HepG2 (cell line): ENCODE measurements at regions not wholly inside any gene's neighbourhood (a gene's known extent, or its start where the extent isn't known, plus 50 kb on each side); places are given as distances from the start of the nearest gene placed in this dataset.

Source experiments
- ATAC-seq: fragments of 200-7000 bp; cut with Tn5 transposase; 3 replicates; pipeline ENCODE4 v1.9.1; 2020; ENCODE audit warnings: mild to moderate bottlenecking, moderate library complexity
- BruUV-seq: library from RNA; stranded (reverse); fragments of 400-500 nt; replicated peaks from 2 replicates; lab custom pipeline; 2021; lab: Mats Ljungman, UMichigan
- CTCF ChIA-PET: fragments of 300-600 bp; formaldehyde crosslinking; extraction: SDS; loops from one replicate; lab custom pipeline; 2021; ENCODE audit warnings: low total read pairs, inconsistent platforms, low intra/inter-chr PET ratio; lab: Yijun Ruan, JAX
- POLR2A ChIA-PET: fragments of 350-600 bp; sonication (Branson Sonifier 250); formaldehyde crosslinking; loops from one replicate; lab custom pipeline; 2020; ENCODE audit warnings: antibody characterized with exemption, inconsistent platforms; lab: Yijun Ruan, JAX
- DNase-seq: peaks from one replicate; pipeline ENCODE4 v3.0.0-alpha.2; 2015; ENCODE audit warnings: low spot score
- FAIRE-seq: peaks from 3 replicates; lab custom pipeline; 2011; peaks lifted over from hg19 to GRCh38; lab: Jason Lieb, UNC
- H2AFZ ChIP-seq: one replicate; pipeline ENCODE4 v1.6.1; 2011; ENCODE audit warnings: low read length, inconsistent platforms
- H3K27ac ChIP-seq: fragments of 300-600 bp; 3 replicates; pipeline ENCODE4 v1.8.0; 2011; ENCODE audit warnings: mixed run types, mild to moderate bottlenecking, mixed read lengths, low read length, inconsistent platforms; ENCODE audit not compliant: insufficient read depth; ENCODE audit errors: extremely low read length
- H3K27me3 ChIP-seq, 2 experiments: fragments of 200-600 bp in 1 of 2; 2 replicates in 1 of 2; 3 replicates in 1 of 2; pipeline versions ENCODE4 v1.6.0 to v1.8.0; 2011; ENCODE audit warnings: low read length in 2 of 2, mild to moderate bottlenecking in 2 of 2, moderate library complexity in 2 of 2, inconsistent platforms in 1 of 2; ENCODE audit not compliant: insufficient read depth in 2 of 2, control insufficient read depth in 1 of 2
- H3K36me3 ChIP-seq, 2 experiments: fragments of 200-600 bp in 1 of 2; replicated peaks in 1 of 2; 2 replicates in 1 of 2; 3 replicates in 1 of 2; pipeline versions ENCODE4 v1.5.1 to v1.8.0; 2011; ENCODE audit warnings: low read length in 2 of 2, inconsistent platforms in 1 of 2; ENCODE audit not compliant: insufficient read depth in 2 of 2, control insufficient read depth in 1 of 2
- H3K4me1 ChIP-seq: 2 replicates; pipeline ENCODE4 v1.5.1; 2012; ENCODE audit warnings: low read length, inconsistent platforms; ENCODE audit not compliant: insufficient read depth
- H3K4me2 ChIP-seq: 2 replicates; pipeline ENCODE4 v1.6.0; 2011; ENCODE audit warnings: low read depth, low read length, inconsistent platforms
- H3K4me3 ChIP-seq, 3 experiments: fragments of 200-600 bp in 1 of 3; sonication (generic), shearing (Covaris generic) in 1 of 3; replicated peaks in 1 of 3; 2 replicates each; pipeline ENCODE4 v1.5.1; 2011 to 2016; ENCODE audit warnings: low read length in 3 of 3, inconsistent platforms in 2 of 3, low read depth in 2 of 3, mild to moderate bottlenecking in 2 of 3, control low read depth in 1 of 3, mixed read lengths in 1 of 3; ENCODE audit not compliant: insufficient read depth in 1 of 3
- H3K79me2 ChIP-seq: one replicate; pipeline ENCODE4 v1.6.1; 2011; ENCODE audit warnings: low read length, inconsistent platforms; ENCODE audit not compliant: insufficient read depth
- H3K9ac ChIP-seq: 2 replicates; pipeline ENCODE4 v1.6.0; 2011; ENCODE audit warnings: mild to moderate bottlenecking, low read depth, low read length, inconsistent platforms; ENCODE audit not compliant: insufficient read depth
- H3K9me3 ChIP-seq: 2 replicates; pipeline ENCODE4 v1.5.1; 2012; ENCODE audit warnings: mild to moderate bottlenecking, low read length
- H4K20me1 ChIP-seq: 2 replicates; pipeline ENCODE4 v1.6.0; 2011; ENCODE audit warnings: inconsistent platforms, mild to moderate bottlenecking, low read length, moderate library complexity; ENCODE audit not compliant: insufficient read depth
- KDM6A ChIP-seq: IDR thresholded peaks from 2 replicates; pipeline ENCODE4 v1.6.1; 2016; ENCODE audit warnings: low read depth
- PITX1 ChIP-seq: sonication (generic); formaldehyde crosslinking; IDR thresholded peaks from 2 replicates; pipeline ENCODE4 v1.5.1; 2020; ENCODE audit warnings: mild to moderate bottlenecking, missing genetic modification reagents
- ZNF350 ChIP-seq: sonication (generic); formaldehyde crosslinking; IDR thresholded peaks from 2 replicates; pipeline ENCODE4 v1.4.0; 2020; ENCODE audit warnings: mild to moderate bottlenecking, low read depth, missing genetic modification reagents, borderline replicate concordance
- WGBS: methylation state at CpG from one replicate; pipeline ENCODE4 v1.1.6; 2017; ENCODE audit warnings: low lambda C conversion rate; 5-methylcytosine and 5-hydroxymethylcytosine counted together
- in situ Hi-C: cut with HindIII; loops from 2 replicates; pipeline ENCODE4 v1.10.0; 2017; ENCODE audit warnings: low pct_unique_long_range_greater_than_20kb; ENCODE audit not compliant: extremely low pct_ligation_motif_present
- intact Hi-C: fragments of 100-400 bp; cut with micrococcal nuclease; formaldehyde crosslinking; loops from one replicate; pipeline ENCODE4 v1.10.0; 2022; ENCODE audit not compliant: unreplicated experiment
- TF ChIP-seq, protein P1 (sequence below): sonication (generic); formaldehyde crosslinking; IDR thresholded peaks from 2 replicates; pipeline ENCODE4 v1.4.0; 2020; ENCODE audit warnings: missing genetic modification reagents

GRCh38 chr4:54942721-54943120 lies 182.7 kb downstream of the KDR start:
- no peaks in the 10 kb centered on the region for H4K20me1 ChIP-seq
- CTCF ChIA-PET, result no interaction called here
- FAIRE-seq (no peak), ATAC-seq (no peak), DNase-seq (no peak)
- 33% methylated on average over 4 of the region's 4 CpGs for WGBS
- H3K9me3 ChIP-seq, result no peaks in the 10 kb centered on the region
- H3K9ac ChIP-seq, result no peak overlapping the region
- peaks cover 0 to 6% of the 10 kb centered on the region in 2 experiments; a peak in 1 of 5 replicates for H3K27me3 ChIP-seq
- H3K79me2 ChIP-seq, result no peaks in the 10 kb centered on the region
- in situ Hi-C loops, result no loop called here
- POLR2A ChIA-PET, result no interaction called here
- H3K4me1 ChIP-seq, result 0 out of 2 replicates have a peak, but pooled peaks cover 9% of the 10 kb centered on the region
- H3K4me2 ChIP-seq, result no peak overlapping the region
- no peak overlapping the region for H3K27ac ChIP-seq
- no peak overlapping the region for H3K4me3 ChIP-seq
- H3K36me3 ChIP-seq, result no peaks in the 10 kb centered on the region
- intact Hi-C loops, result no loop called here
- TF ChIP-seq KDM6A (CRISPR knock-in tag) (no peak), ZNF350 (no peak), PITX1 (CRISPR knock-in tag) (no peak)
- TF ChIP-seq, protein P1, sequence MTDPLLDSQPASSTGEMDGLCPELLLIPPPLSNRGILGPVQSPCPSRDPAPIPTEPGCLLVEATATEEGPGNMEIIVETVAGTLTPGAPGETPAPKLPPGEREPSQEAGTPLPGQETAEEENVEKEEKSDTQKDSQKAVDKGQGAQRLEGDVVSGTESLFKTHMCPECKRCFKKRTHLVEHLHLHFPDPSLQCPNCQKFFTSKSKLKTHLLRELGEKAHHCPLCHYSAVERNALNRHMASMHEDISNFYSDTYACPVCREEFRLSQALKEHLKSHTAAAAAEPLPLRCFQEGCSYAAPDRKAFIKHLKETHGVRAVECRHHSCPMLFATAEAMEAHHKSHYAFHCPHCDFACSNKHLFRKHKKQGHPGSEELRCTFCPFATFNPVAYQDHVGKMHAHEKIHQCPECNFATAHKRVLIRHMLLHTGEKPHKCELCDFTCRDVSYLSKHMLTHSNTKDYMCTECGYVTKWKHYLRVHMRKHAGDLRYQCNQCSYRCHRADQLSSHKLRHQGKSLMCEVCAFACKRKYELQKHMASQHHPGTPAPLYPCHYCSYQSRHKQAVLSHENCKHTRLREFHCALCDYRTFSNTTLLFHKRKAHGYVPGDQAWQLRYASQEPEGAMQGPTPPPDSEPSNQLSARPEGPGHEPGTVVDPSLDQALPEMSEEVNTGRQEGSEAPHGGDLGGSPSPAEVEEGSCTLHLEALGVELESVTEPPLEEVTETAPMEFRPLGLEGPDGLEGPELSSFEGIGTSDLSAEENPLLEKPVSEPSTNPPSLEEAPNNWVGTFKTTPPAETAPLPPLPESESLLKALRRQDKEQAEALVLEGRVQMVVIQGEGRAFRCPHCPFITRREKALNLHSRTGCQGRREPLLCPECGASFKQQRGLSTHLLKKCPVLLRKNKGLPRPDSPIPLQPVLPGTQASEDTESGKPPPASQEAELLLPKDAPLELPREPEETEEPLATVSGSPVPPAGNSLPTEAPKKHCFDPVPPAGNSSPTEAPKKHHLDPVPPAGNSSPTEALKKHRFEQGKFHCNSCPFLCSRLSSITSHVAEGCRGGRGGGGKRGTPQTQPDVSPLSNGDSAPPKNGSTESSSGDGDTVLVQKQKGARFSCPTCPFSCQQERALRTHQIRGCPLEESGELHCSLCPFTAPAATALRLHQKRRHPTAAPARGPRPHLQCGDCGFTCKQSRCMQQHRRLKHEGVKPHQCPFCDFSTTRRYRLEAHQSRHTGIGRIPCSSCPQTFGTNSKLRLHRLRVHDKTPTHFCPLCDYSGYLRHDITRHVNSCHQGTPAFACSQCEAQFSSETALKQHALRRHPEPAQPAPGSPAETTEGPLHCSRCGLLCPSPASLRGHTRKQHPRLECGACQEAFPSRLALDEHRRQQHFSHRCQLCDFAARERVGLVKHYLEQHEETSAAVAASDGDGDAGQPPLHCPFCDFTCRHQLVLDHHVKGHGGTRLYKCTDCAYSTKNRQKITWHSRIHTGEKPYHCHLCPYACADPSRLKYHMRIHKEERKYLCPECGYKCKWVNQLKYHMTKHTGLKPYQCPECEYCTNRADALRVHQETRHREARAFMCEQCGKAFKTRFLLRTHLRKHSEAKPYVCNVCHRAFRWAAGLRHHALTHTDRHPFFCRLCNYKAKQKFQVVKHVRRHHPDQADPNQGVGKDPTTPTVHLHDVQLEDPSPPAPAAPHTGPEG (CRISPR knock-in tag), result no peak
- BruUV-seq, result no TSS peak
- H2AFZ ChIP-seq, result no peak overlapping the region
